Testis (tissue), 2 donors: ENCODE measurements at regions not wholly inside any gene's neighbourhood (a gene's known extent, or its start where the extent isn't known, plus 50 kb on each side); places are given as distances from the start of the nearest gene placed in this dataset.

Source experiments
- POLR2A ChIP-seq: fragments of 450-650 bp; IDR thresholded peaks from one replicate; pipeline ENCODE4 v1.6.1; 2017; ENCODE audit warnings: antibody characterized with exemption, mild to moderate bottlenecking, moderate library complexity
- TF ChIP-seq, protein P1 (sequence below), 3 experiments: fragments of 450-650 bp in 2 of 3; fragments of 200-600 bp in 1 of 3; sonication (generic) in 1 of 3; IDR thresholded peaks; one replicate each; pipeline ENCODE4 v1.5.1; 2016 to 2019; ENCODE audit warnings: antibody characterized with exemption in 3 of 3, mild to moderate bottlenecking in 2 of 3, moderate library complexity in 1 of 3

DNA sequence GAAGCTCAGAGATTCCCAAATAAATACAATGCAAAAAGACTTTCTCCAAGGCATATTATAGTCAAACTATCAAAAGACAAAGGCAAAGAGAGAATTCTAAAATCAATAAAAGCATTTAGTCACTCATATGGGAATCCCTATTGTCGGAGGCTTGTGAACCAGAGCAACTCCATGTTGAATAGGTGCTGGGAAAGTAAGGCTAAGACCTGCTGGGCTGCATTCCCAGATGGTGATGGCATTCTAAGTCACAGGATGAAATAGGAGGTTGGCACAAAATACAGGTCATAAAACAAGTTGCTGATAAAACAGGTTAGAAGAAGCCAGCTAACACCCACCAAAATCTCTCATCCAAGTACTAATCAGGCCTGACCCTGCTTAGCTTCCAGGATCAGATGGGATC, 84.5 kb downstream of the JRKL start:
- TF ChIP-seq, protein P1, sequence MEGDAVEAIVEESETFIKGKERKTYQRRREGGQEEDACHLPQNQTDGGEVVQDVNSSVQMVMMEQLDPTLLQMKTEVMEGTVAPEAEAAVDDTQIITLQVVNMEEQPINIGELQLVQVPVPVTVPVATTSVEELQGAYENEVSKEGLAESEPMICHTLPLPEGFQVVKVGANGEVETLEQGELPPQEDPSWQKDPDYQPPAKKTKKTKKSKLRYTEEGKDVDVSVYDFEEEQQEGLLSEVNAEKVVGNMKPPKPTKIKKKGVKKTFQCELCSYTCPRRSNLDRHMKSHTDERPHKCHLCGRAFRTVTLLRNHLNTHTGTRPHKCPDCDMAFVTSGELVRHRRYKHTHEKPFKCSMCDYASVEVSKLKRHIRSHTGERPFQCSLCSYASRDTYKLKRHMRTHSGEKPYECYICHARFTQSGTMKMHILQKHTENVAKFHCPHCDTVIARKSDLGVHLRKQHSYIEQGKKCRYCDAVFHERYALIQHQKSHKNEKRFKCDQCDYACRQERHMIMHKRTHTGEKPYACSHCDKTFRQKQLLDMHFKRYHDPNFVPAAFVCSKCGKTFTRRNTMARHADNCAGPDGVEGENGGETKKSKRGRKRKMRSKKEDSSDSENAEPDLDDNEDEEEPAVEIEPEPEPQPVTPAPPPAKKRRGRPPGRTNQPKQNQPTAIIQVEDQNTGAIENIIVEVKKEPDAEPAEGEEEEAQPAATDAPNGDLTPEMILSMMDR (IDR thresholded peaks at IDR 0.05), result no peak
- no peak for TF ChIP-seq POLR2A
